GM21390 (cell line): ENCODE measurements at regions not wholly inside any gene's neighbourhood (a gene's known extent, or its start where the extent isn't known, plus 50 kb on each side); places are given as distances from the start of the nearest gene placed in this dataset.

Source experiments
- ATAC-seq: cut with Tn5 transposase; IDR thresholded peaks from one replicate; pipeline ENCODE4 v1.9.1; 2021; ENCODE audit not compliant: unreplicated experiment

DNA sequence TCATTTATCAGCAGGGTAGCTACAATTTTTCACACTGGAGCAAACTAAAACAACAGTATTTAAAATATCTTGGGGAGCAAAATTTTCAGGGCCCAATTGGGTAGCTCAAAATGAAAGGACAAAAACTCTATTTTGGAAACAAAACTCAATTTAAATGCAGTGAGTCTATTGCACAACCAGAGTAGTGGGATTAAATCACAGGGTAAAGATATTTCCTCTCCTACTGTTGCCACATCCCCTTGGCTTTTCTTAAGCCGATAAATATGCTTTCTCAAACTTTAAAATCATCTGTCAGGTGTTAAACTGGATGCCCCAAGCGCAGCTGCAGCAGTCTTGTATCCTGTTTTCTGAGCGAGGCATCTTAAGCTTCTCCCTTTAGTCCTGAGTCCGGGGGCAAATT lies 1474.3 kb upstream of the CDH9 start:
- no peak for ATAC-seq

GRCh38 chr5:28505121-28505520 lies 1466.7 kb upstream of the CDH9 start:
- no peak for ATAC-seq

DNA sequence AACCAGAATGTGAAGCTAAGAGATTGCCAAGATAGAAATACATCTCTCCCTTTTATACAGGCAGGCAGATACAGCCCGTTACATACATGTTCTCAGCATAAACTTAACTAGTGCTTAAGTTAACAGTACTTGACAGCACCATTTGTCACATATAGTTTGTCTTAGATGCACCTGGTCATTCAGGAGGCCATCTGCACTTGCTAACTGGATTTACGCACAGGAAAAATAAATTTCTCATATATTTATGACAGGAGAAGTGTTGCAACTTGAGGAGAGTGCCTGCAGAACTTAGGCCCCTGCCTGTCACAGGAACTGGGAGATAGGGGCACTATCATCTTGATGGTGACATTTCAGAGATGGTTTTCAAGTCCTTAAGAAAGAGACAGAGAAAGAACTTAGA lies 1462.1 kb upstream of the CDH9 start:
- ATAC-seq = no peak

GRCh38 chr5:28499766-28500290 lies 1461.4 kb upstream of the CDH9 start:
- no peak for ATAC-seq

GRCh38 chr5:28495876-28496275 lies 1457.5 kb upstream of the CDH9 start:
- no peak for ATAC-seq

- ATAC-seq = no peak
Observed at GRCh38 chr5:28493456-28493855, 1455.1 kb upstream of the CDH9 start.

- ATAC-seq = no peak
Observed at GRCh38 chr5:28488752-28489151, 1450.4 kb upstream of the CDH9 start.

DNA sequence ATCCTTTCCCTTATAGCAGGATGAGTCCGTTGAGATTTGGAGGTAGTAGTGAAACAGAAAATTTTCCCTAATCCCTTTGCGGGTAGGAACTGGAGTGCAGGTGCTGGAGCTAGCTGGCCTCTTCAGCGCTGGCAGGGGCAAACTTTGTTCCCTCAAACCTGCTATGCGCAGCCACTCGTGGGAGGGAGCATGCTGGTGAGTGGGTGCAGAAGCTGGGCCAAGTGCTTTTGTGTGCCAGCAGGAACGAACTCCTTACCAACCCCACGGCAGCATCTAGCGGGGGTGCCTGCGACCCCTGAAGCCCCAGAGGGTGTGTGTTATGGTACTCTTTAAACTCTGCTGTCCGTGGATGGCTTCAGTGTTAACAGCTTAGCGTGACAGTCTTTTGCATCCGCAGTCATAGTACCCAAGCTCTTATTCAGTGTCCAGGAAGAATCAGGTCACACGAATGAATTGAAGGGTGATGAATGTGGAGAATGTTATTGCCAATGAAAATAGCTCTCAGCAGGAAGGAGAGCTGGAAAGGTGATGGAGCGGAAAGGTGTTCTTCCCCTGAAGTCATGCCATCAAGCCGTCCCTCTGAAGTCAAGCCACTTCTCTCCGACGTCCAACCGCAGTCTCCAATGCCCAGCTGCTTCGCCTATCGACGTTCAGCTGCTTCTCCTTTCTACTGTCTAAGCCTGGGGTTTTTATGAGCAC lies 1445.1 kb upstream of the CDH9 start:
- ATAC-seq = no peak

- ATAC-seq = no peak
Observed at GRCh38 chr5:28473531-28474107, 1435.2 kb upstream of the CDH9 start.

DNA sequence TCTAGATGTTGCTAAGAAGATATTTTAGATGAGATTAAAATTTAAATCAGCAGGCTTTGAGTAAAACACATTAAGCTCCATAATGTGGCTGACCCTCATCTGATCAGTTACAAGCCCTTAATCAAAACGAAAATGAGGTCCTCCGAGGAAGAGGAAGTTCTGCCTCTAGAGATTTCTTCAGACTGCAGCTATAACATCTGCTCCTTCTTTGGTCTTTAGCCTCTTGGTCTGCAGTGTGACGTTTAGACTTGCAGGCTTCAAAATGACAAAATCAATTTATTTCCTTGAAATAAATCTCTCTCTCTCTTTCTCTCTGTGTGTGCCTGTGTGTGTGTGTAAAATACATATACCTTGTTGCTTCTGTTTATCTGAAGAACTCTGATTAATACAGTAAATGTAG lies 1429.8 kb upstream of the CDH9 start:
- ATAC-seq = no peak

GRCh38 chr5:28463728-28464127 lies 1425.3 kb upstream of the CDH9 start:
- ATAC-seq = no peak

GRCh38 chr5:28451483-28451882 lies 1413.1 kb upstream of the CDH9 start:
- ATAC-seq = no peak

GRCh38 chr5:28450997-28451396 lies 1412.6 kb upstream of the CDH9 start:
- ATAC-seq = no peak

DNA sequence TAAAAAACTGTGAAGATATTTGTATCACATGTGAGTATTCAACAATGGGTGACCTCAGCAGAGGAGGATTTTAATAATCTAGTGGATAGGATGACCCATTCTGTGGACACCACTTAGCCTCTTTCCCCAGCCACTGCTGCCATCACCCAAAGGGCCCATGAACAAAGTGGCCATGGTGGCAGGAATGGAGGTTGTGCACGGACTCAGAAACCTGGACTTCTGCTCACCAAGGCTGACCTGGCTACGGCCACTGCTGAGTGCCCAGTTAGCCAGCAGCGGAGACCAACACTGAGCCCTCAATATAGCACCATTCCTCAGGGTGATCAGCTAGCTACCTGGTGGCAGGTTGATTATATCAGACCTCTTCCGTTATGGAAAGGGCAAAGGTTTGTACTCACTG lies 1410.4 kb upstream of the CDH9 start:
- ATAC-seq = no peak

GRCh38 chr5:28430565-28431178 lies 1392.3 kb upstream of the CDH9 start:
- ATAC-seq = no peak

DNA sequence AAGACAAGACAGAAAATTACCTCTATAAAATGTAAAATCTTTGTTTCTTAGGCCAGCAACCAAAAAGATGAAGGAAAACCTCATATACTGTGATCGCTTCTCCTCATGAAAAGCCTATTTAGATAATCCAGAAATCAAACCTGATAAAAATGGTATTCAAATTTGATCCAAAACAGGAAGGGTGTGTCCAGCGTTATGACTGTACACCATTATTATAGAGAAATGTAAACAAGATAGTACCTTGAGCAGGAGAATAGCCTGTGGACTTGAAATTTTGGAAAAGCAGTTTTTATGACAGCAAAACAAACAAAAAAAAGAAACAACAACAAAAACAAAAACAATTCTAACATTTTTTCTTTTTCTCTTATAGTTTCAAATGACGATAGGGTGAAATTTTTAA lies 1382.8 kb upstream of the CDH9 start:
- ATAC-seq = no peak

- ATAC-seq = no peak
Observed at GRCh38 chr5:28415791-28416443, 1377.5 kb upstream of the CDH9 start.

DNA sequence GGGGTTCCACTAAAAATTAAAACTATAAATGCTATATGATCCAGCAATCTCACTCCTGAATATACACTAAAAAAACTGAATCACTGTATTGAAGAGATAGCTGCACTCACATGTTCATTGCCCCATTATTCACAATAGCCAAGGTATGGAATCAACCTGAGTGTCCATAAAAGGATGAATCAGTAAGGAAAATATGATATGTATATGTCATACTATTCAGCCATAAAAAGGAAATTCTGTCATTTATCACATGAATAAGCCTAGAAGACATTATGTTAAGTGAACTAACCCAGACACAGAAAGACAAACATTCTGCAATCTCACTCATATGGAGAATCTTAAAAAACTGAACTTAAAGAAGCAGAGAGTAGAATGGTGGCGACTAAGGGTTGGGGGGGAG lies 1376.2 kb upstream of the CDH9 start:
- no peak for ATAC-seq

DNA sequence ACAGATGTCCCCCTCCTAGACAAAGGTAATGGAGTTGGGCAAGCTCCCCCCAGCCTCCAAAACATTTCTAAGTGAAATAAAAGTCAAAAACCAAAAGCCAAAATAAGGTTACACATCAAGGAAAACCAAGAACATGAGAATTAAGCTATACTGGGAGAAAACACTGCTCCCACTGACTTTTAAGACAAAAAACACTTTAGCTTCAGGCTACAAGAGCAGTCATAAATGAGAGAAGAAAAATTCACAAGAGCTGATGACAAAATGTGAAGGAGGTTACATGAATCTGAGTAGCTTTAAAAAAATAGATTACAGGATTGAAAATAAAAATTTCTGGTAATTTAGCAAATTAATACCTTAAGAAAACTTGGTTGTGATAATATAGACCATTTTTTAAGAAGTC lies 1370.3 kb upstream of the CDH9 start:
- no peak for ATAC-seq

GRCh38 chr5:28408186-28408585 lies 1369.8 kb upstream of the CDH9 start:
- no peak for ATAC-seq

GRCh38 chr5:28404363-28405071 lies 1366.1 kb upstream of the CDH9 start:
- ATAC-seq = no peak
